DMS153 treated with DMSO at 0.1 percent for 48 hours (cell line): ENCODE measurements at regions not wholly inside any gene's neighbourhood (a gene's known extent, or its start where the extent isn't known, plus 50 kb on each side); places are given as distances from the start of the nearest gene placed in this dataset.
"Not testable (repeated sequence)": the region's sequence is repeated elsewhere in the genome, so short reads cannot be mapped to it uniquely, and the experiment has no call there.

Experiments
- DNase-seq: peaks from one replicate; lab custom pipeline; 2025; ENCODE audit not compliant: unreplicated experiment; lab: John Stamatoyannopoulos, UW

DNA sequence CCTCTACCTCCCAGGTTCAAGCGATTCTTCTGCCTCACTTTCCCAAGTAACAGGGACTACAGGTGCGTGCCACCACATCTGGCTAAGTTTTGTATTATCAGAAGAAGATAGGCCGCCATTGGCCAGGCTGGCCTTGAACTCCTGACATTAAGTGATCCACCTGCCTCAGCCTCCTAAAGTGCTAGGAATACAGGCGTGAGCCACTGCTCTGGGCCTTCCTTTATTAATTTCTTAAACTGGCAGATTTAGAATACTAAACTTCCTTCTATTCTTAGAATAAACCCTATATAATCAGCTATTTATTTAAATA is 86.6 kb downstream of the HFE start:
- DNase-seq = no peak

DNA sequence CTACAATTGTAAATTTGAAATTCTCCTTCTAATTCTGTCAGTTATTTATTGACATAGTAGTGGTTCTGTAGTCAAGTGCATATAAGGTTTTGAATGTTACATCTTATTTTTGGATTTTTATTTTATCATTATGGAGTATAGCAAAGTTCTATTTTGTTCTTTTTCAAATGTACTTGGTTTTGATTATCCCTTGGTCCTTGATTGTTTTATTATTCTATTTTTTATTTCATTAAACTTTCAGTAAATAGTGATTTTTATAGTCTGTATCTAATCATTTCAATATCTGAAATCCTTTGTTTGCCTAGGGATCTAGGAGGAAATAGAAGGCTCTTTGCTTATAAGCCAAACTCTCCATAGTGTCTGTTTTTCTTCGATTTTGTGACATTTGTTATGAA is 87.8 kb downstream of the HFE start:
- no peak for DNase-seq

DNA sequence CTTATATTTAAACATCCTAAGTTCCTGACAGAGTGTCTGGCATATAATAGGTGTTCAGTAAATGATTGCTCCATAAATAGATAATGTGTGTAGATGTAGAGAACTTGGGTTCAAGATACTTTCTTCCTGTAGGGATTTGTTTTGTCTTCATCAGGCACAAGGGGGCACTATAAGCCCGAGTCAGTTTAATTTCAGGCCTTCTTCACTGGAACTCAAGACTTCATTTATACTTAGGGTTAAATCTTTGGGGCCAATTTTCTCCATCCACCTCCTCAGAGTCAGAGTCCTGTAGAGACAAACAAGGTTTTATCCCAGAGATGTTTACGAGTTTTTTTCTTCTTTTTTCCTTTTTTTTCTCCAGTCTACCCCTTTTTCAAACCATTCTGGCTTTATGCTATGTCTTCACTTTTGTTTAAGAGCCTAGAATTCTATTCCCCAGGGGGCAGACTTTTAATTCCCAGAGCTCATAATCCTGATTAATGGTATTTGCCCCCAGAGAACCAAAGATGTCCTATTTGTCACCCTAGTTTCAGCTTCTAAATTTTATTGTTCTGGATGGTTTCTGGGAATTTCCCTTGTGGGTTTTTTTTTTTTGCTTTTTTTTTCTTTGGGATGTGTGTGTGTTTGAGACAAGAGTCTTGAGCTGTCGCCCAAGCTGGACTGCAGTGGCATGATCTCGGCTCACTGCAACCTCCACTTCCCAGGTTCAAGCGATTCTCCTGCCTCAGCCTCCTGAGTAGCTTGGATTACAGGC is 88.4 kb downstream of the HFE start:
- no peak for DNase-seq

DNA sequence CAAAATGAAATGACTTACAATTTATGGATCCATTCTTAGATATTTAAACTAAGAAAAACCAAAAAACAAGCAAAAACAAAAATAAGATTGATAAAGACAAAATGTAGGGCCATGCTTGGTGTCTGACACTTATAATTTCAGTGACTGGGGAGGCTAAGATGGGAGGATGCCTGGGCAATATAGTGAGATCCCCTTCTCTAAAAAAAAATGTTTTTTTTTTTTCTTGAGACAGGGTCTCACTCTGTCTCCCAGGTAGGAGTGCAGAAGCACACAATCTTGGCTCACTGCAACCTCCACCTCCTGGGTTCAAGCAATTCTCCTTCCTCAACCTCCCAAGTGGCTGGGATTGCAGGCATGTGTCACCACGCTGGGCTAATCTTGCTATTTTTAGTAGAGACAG is 92.4 kb downstream of the HFE start:
- no peak for DNase-seq

DNA sequence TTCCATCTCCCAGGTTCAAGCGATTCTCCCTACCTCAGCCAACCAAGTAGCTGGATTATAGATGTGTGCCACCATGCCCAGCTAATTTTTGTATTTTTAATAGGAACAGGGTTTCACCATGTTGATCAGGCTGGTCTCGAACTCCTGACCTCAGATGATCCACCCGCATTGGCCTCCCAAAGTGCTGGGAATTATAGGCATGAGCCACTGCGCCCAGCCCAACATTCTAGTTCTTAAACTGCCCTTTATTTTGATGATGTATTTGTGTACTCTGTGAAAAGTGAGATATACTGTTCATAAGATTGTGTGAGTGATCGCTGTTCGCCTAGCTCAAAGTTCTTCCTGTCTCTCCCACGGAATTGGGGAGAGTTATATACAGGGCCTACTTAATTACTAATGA is 93.1 kb downstream of the HFE start:
- no peak for DNase-seq

DNA sequence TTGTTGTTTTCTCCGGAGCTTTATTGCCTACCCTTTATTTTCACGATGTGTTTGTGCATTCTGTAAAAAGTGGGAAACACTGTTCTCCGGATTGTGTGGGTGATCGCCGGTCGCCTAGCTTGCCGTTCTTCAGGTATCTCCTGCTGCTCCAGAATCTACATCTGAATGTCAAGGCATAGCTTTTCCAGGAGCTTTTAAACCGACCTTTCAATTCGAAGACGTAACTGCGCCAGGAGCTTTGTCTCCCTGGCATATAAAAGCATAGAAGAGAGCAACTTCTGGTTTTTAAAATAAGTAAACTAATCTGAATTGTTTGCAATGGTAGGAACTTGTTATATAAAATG is 96.0 kb downstream of the HFE start:
- no peak for DNase-seq

DNA sequence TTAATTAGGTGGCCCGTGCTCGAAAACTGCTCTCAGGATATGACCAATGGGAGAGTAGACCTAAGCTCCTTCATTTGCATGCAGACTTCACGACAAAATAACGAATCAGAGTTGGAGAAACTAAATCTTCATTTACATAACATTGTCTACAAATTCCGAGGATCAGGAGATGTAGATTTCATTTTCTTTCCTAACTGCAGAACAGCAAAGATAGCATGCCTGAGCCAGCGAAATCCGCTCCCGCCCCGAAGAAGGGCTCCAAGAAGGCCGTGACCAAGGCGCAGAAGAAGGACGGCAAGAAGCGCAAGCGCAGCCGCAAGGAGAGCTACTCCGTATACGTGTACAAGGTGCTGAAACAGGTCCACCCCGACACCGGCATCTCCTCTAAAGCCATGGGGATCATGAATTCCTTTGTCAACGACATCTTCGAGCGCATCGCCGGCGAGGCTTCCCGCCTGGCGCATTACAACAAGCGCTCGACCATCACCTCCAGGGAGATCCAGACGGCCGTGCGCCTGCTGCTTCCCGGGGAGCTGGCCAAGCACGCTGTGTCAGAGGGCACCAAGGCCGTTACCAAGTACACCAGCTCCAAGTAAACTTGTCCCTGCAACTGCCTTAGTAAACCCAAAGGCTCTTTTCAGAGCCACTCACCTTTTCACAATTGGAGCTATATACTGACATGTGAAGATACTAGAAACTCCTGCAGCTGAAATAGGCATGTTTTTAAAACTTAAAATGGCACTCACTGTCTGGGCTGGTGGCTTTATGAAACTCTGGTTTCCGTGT is 96.5 kb downstream of the HFE start:
- DNase-seq = no peak

DNA sequence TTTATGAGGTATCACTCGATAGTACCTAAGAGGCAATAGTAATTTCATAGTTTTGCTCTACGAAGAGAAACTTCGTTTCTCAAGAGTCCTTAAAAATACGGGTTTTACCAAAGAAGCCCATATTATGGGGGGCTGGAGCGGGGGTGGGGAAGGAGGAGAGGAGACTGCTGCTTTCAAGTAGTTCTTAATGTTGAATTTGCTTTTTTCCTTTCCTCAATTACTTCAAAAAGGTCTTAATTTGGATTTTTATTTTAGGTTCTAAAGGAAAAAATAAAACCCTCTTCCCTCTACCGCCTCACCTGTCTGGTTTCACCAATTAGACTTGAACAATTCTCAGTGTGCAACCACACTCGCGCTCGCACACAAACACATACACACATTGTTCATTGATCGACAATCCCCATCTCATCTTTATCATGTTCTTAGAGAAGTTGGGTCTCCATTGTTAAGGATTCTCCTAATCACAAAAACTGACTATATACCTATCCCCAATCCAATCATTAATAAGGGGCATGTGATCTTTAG is 97.2 kb downstream of the HFE start:
- no peak for DNase-seq

DNA sequence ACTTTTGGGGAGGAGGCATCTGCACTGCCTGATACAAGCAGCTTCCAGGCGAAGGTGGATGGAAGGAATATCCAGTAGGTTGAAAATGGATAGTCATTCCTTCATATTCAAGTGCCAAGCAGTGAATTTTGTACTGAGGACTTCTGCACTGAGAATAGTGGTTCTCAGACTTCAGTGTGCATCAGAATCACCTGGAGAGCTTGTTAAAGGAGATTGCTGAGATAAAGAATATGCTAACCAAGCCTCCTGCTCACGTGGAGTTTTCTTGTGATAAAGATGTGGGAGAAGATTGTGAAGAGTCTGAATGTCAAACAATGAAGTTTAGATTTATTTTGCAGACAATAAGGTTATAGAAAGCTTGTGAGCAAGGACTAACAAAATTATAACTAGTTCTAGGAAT is 97.8 kb downstream of the HFE start:
- DNase-seq = no peak

DNA sequence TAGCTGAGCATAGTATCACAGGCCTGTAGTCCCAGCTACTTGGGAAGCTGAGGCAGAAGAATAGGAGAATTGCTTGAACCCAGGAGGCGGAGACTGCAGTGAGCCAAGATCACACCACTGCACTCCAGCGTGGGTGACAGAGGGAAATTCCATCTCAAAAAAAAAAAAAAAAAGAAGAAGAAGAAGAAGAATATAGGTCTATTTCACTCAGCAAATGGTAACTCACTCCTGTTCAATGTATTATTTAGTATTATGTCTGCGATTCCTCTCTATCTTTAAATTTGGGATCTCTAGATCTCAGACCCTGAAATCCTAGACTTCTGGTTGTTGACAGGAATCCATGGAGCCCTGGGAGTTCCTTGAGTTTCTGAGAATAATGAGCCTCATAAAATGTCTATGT is 98.6 kb downstream of the HFE start:
- no peak for DNase-seq

DNA sequence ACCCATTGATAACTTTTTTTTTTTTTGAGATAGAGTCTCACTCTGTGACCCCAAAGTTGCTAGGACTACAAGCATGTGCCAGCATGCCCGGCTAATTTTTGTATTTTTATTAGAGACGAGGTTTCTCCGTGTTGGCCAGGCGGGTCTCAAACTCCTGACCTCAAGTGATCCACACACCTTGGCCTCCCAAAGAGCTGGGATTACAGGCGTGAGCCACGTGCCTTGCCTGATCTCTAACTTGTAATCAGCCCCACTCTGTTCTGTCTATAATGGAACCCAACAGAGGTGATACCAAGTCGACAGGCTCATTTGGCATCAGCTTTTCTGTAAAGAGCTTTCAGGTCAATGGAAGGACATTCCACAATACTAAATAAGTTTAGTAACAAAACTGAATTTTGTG is 99.4 kb downstream of the HFE start:
- DNase-seq = no peak

DNA sequence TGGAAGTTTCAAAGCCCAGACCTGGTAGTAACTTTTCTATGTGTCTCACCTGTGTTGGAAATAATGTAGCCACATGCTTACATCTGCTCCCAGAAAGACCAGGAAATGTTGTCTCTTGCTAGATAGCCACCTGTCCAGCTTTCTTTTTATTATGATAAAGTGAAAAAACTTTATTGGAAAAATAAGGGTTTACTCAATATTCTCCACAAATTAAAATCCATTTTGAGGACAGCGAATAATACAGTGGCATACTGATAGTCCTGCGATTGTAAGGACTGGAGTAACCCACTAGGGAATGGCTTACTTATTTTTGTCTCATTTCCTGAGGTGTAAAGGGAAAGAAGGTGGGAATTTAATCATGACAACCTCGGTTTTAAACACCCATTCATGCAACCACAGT is 100.1 kb downstream of the HFE start:
- no peak for DNase-seq

DNA sequence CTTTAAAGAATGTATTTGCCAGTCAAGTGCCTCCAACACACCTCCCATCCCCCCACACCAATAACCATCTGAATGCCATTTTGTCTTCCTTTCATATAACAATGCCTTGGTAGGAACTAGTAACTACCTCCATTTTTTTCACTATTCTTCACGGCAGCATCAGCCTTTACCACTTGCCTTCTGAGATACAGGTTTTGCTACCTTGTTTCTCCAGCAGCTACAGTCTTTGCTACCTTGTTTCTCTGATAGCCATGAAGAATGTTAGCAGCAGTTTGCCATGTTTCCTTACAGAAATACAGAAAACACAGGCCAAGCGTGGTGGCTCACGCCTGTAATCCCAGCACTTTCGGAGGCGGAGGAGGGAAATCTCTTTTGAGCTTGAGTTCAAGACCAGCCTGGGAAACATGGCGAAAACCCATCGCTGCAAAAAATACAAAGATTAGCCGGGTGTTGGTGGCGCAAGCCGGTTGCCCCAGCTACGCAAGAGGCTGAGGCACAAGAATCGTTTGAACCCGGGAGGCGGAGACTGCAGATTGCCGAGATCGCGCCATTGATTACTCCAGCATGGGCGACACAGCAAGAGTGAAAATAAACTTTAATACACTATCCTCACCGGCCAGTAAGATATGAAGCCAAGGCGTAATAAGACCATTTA is 100.9 kb downstream of the HFE start:
- DNase-seq = peak; percentile 45

DNA sequence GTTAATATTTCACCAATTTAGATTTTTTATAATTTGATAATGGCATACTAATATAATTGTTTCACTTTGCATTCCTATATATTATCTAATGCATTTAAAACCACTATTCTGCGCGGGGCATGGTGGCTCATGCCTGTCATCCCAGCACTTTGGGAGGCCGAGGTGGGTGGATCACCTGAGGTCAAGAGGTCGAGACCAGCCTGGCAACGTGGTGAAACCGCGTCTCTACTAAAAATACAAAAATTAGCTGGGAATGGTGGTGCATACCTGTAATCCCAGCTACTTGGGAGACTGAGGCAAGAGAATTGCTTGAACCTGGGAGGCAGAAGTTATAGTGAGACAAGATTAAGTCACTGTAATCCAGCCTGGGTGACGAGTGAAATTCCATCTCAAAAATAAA is 104.3 kb downstream of the HFE start:
- DNase-seq = not testable (repeated sequence)

DNA sequence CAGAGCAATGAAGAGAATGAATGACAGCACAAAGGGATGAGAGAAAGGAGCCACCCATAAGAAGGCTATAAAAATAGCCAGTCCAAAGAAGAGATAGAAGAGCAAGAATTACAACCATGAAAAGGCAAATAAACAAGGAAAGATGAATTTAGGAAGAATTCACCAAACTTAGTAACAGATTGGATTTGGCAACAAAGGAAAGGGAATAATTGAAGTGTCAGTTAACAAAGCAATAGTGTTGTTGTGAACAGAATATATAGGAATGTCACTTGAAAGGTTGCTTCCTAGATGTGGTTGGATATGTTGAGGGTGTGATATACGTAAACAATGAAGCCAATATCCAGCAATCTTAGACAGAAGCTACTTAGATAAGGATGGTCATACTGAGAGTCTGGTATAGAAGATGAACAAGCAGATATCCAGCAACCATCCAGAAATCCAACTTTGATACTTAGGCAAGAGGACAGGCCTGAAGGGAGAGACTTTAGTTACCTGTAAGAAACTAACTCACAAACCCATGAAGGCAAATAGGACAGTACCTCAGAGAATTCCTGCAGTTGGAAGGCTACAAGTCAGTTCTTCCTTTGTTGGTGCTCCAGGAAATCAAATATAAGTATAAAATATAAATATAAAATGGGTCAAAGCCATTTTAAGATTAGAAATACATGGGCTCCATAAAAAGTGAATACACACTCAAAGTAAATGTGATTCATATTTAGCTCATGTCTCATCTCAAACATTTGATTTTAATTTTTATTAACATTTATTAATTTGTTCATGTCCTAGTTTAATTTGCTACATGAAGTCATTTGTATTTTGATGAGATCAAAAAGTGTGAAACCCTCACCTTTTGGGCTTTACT is 106.5 kb downstream of the HFE start:
- no peak for DNase-seq

DNA sequence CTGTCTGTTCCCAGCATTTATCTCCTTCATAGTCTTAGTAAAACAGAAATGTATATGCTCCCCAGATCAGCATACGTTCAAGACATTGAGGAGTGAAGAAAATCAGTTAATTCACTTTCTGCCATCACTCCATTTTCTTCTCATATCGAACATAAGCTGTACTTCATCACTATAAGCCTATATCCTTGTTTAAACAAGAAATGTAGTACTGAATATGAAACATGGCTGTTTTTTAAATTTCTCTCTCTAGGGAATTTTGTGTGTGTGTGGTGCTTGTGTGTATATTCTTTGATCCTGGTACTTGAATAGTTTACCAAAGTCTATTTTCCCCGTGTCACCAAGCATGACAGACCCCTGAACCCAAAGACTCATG is 107.1 kb downstream of the HFE start:
- no peak for DNase-seq

DNA sequence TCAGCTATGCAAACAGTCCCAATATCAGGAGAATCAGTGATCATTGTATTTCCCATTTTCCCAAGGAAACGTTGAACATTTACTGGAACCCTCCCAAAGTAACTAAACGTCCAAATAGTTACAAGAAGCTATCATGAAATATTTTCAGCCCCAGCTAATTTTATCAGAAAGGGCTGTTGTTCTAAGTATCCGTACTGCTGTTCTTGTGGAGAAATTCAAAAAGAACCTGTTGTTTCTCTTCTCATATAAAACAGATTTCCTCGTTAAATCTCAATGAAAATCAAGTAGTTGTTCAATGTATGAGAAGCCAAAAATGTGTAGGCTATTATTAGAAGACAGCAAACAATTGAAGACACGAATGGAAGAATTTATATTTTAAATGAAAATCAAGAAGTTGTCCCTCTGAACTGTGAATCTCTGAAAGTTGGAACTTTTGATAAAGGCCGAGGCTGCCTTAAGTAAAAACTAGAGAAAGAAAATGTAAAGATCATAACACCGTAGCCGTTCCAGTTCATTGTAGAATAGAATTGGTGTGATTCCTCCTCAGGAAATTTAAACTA is 107.7 kb downstream of the HFE start:
- no peak for DNase-seq

DNA sequence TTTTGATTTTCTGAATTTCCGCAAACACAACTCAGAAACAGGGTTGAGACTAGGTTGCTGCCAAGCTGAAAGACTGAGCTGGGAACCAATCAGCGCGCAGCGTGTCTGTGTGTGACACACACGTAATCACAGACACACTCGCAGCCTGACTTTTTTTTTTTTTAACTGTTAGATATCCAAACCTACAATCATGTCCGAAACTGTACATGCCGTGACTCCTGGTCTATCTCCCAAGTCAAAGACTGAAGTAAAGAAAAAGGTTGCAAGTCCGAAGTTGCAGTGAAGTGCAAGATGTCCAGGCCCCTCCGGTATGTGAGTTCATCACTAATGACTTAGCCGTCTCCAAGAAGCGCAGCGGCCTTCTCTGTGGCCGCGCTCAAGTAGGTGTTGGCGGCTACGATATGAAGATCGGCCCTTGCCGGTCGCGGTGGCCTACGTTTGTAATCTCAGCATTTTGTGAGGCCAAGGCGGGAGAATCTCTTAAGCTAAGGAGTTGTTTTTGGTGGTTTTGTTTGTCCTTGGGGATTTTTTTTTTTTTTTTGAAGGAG is 108.2 kb downstream of the HFE start:
- peak; percentile 77 for DNase-seq

DNA sequence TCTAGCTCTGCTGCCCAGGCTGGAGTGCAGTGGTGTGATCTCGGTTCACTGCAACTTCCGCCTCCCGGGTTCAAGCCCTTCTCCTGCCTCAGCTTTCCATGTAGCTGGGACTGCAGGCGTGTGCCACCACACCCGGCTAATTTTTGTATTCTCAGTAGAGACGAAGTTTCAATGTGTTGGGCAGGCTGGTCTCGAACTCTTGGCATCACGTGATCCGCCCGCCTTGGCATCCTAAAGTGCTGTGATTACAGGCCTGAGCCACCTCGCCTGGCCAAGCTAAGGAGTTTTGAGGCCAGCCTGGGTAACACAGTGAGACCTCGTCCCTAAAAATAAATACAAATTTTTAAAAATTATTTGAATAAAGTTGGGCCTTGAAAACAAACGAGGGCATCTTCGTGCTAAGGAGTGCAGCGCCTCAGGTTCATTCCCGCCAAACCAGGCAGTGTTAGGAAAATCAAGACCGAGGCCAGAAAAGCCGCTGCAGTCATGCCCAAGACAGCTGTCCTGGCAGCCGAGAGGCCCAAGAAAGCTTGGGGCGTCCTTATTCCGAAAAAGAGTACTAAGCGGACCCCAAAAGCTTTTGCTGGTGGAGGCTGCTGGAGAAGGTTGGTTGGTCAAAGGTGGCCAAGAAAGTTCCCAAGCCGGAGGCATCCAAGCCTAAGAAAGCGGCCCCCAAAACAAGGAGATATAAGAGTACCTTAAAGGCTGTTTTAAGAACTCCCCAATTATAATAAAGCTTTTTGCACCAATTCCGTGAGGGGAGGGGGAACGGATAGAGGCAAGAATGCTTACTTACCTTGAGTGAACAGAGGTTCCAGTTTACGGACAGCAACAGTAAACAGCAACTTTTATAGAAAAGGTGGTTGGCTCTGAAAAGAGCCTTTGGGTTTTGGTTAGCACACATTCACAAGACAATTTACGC is 109.0 kb downstream of the HFE start:
- DNase-seq = no peak
